ENCODE measurements at regions not wholly inside any gene's neighbourhood (a gene's known extent, or its start where the extent isn't known, plus 50 kb on each side); places are given as distances from the start of the nearest gene placed in this dataset.

GRCh38 chr1:47638713-47639112, 200.9 kb downstream of the FOXD2 start:
- ChIA-PET CTCF (no interaction called here), POLR2A (no interaction called here)
- TF ChIP-seq CTCF (IDR thresholded peaks at IDR 0.05; ENCODE audit: control extremely low read depth, extremely low read depth, low read depth, missing control alignments): no peak
- no peak for DNase-seq (ENCODE audit: extremely low spot score)

GRCh38 chr1:47643306-47644211, 205.7 kb downstream of the FOXD2 start:
- TF ChIP-seq CTCF (IDR thresholded peaks at IDR 0.05; ENCODE audit: control extremely low read depth, extremely low read depth, low read depth, missing control alignments): no peak
- ChIA-PET CTCF (no interaction called here), POLR2A (no interaction called here)
- no peak for DNase-seq (ENCODE audit: extremely low spot score)

GRCh38 chr1:47644212-47644573, 206.3 kb downstream of the FOXD2 start:
- no peak for TF ChIP-seq CTCF (IDR thresholded peaks at IDR 0.05; ENCODE audit: control extremely low read depth, extremely low read depth, low read depth, missing control alignments)

GRCh38 chr1:47645151-47645550, 207.3 kb downstream of the FOXD2 start:
- no peak for TF ChIP-seq CTCF (IDR thresholded peaks at IDR 0.05; ENCODE audit: control extremely low read depth, extremely low read depth, low read depth, missing control alignments)
- ChIA-PET POLR2A (no interaction called here), CTCF (interaction anchor here (0.9 to 2.4 kb wide), 4 partner anchors 9 to 17 kb away, joined by 4 to 9 read pairs (median 4); no protein-coding TSS in a partner anchor)
- DNase-seq (ENCODE audit: extremely low spot score): no peak

More at GRCh38 chr1:47644212-47644573, 206.3 kb downstream of the FOXD2 start:
- DNase-seq (ENCODE audit: extremely low spot score): no peak
- CTCF ChIA-PET: interaction anchor here (0.9 kb wide), 1 partner anchor 18 kb away, joined by 4 read pairs; no protein-coding TSS in a partner anchor
- POLR2A ChIA-PET: no interaction called here

GRCh38 chr1:47646676-47647075, 208.8 kb downstream of the FOXD2 start:
- ChIA-PET POLR2A (no interaction called here), CTCF (interaction anchor here (1.7 to 2.4 kb wide), 3 partner anchors 11 to 16 kb away, joined by 4 to 9 read pairs (median 5); no protein-coding TSS in a partner anchor)
- DNase-seq (ENCODE audit: extremely low spot score): no peak
- TF ChIP-seq CTCF (IDR thresholded peaks at IDR 0.05; ENCODE audit: control extremely low read depth, extremely low read depth, low read depth, missing control alignments): no peak

GRCh38 chr1:47647327-47647845, 209.5 kb downstream of the FOXD2 start:
- CTCF ChIA-PET: no interaction called here
- no peak for DNase-seq (ENCODE audit: extremely low spot score)
- TF ChIP-seq CTCF (IDR thresholded peaks at IDR 0.05; ENCODE audit: control extremely low read depth, extremely low read depth, low read depth, missing control alignments): no peak
- POLR2A ChIA-PET: no interaction called here

Data from GM10248 (cell line).